ENCODE measurements at regions not wholly inside any gene's neighbourhood (a gene's known extent, or its start where the extent isn't known, plus 50 kb on each side); places are given as distances from the start of the nearest gene placed in this dataset.
"Not testable (repeated sequence)": the region's sequence is repeated elsewhere in the genome, so short reads cannot be mapped to it uniquely, and the experiment has no call there.

DNA sequence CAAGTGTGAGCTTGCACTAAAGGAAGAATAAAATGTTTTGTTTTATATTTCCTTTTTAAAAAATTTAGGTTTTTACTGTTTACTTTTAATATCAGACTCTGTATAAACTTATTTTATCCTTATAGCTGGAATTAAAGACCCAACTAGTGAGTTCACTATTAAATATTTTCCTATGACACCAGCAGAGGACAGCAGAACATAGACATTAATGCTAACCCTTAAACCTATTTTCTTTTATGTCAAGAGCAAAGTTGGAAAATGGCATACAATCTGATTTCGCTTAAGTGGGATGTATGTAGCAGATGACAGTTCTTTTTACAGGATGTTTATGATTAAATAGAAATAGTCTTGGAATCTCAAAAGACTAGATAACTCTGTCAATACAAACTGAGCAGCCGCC, 188.2 kb upstream of the XIRP2 start:
- no peak overlapping the region for H3K4me3 ChIP-seq (replicated peaks; ENCODE audit: insufficient read depth, low read length)
- TF ChIP-seq, protein P1, sequence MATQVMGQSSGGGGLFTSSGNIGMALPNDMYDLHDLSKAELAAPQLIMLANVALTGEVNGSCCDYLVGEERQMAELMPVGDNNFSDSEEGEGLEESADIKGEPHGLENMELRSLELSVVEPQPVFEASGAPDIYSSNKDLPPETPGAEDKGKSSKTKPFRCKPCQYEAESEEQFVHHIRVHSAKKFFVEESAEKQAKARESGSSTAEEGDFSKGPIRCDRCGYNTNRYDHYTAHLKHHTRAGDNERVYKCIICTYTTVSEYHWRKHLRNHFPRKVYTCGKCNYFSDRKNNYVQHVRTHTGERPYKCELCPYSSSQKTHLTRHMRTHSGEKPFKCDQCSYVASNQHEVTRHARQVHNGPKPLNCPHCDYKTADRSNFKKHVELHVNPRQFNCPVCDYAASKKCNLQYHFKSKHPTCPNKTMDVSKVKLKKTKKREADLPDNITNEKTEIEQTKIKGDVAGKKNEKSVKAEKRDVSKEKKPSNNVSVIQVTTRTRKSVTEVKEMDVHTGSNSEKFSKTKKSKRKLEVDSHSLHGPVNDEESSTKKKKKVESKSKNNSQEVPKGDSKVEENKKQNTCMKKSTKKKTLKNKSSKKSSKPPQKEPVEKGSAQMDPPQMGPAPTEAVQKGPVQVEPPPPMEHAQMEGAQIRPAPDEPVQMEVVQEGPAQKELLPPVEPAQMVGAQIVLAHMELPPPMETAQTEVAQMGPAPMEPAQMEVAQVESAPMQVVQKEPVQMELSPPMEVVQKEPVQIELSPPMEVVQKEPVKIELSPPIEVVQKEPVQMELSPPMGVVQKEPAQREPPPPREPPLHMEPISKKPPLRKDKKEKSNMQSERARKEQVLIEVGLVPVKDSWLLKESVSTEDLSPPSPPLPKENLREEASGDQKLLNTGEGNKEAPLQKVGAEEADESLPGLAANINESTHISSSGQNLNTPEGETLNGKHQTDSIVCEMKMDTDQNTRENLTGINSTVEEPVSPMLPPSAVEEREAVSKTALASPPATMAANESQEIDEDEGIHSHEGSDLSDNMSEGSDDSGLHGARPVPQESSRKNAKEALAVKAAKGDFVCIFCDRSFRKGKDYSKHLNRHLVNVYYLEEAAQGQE (IDR thresholded peaks at IDR 0.05; ENCODE audit: insufficient replicate concordance, low read depth): no peak
- TF ChIP-seq GABPA (IDR thresholded peaks at IDR 0.05; ENCODE audit: low read depth): no peak
- TF ChIP-seq SPI1 (IDR thresholded peaks at IDR 0.05; ENCODE audit: borderline replicate concordance, low read depth): no peak
- TF ChIP-seq, protein P2, sequence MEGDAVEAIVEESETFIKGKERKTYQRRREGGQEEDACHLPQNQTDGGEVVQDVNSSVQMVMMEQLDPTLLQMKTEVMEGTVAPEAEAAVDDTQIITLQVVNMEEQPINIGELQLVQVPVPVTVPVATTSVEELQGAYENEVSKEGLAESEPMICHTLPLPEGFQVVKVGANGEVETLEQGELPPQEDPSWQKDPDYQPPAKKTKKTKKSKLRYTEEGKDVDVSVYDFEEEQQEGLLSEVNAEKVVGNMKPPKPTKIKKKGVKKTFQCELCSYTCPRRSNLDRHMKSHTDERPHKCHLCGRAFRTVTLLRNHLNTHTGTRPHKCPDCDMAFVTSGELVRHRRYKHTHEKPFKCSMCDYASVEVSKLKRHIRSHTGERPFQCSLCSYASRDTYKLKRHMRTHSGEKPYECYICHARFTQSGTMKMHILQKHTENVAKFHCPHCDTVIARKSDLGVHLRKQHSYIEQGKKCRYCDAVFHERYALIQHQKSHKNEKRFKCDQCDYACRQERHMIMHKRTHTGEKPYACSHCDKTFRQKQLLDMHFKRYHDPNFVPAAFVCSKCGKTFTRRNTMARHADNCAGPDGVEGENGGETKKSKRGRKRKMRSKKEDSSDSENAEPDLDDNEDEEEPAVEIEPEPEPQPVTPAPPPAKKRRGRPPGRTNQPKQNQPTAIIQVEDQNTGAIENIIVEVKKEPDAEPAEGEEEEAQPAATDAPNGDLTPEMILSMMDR (IDR thresholded peaks at IDR 0.05; ENCODE audit: insufficient read depth, low read length): no peak
- TF ChIP-seq POLR2AphosphoS5 (IDR thresholded peaks at IDR 0.05; ENCODE audit: low read depth): no peak
- DNase-seq (ENCODE audit: low read depth in 1 of 2, low spot score in 1 of 2): no peak
- H3K27ac ChIP-seq (replicated peaks): no peak overlapping the region
- no peaks in the 10 kb centered on the region for H3K27me3 ChIP-seq (ENCODE audit: insufficient read depth, poor library complexity, severe bottlenecking)

DNA sequence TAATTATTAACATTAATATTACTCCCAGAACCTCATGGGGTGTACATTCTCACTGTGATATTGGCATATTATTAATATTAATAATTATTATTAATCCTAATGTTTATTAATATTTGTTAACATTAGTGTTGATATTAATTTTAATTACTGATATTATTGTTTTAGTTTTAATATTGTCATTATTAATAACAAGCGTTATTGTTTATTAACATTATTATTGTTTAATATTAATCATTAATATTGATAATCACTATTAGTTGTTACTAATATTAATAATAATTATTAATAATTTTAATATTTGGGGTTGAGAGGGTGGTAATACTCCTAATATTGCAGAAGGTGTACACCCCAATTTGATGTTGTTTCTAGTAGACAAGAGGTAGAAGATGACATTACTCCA, 193.1 kb upstream of the XIRP2 start:
- TF ChIP-seq SPI1 (IDR thresholded peaks at IDR 0.05; ENCODE audit: borderline replicate concordance, low read depth) (no peak), GABPA (IDR thresholded peaks at IDR 0.05; ENCODE audit: low read depth) (no peak), POLR2AphosphoS5 (IDR thresholded peaks at IDR 0.05; ENCODE audit: low read depth) (no peak)
- TF ChIP-seq, protein P2 (IDR thresholded peaks at IDR 0.05; ENCODE audit: insufficient read depth, low read length): no peak
- TF ChIP-seq, protein P1 (IDR thresholded peaks at IDR 0.05; ENCODE audit: insufficient replicate concordance, low read depth): no peak
- H3K27me3 ChIP-seq (ENCODE audit: insufficient read depth, poor library complexity, severe bottlenecking): no peaks in the 10 kb centered on the region
- H3K4me3 ChIP-seq (replicated peaks; ENCODE audit: insufficient read depth, low read length): no peak overlapping the region
- no peak overlapping the region for H3K27ac ChIP-seq (replicated peaks)
- DNase-seq (ENCODE audit: low read depth in 1 of 2, low spot score in 1 of 2): no peak

DNA sequence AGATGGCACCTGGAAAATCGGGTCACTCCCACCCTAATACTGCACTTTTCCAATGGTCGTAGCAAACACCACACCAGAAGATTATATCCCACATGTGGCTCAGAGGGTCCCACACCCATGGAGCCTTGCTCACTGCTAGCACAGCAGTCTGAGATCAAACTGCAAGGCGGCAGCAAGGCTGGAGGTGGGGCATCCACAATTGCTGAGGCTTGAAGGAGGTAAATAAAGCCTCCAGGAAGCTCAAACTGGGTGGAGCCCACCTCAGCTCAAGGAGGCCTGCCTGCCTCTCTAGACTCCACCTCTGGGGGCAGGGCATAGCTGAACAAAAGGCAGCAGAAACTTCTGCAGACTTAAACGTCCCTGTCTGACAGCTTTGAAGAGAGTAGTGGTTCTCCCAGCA, 192.0 kb upstream of the SCN7A start:
- not testable (repeated sequence) for H3K27me3 ChIP-seq (ENCODE audit: insufficient read depth, poor library complexity, severe bottlenecking); DNase-seq (ENCODE audit: low read depth in 1 of 2, low spot score in 1 of 2)

DNA sequence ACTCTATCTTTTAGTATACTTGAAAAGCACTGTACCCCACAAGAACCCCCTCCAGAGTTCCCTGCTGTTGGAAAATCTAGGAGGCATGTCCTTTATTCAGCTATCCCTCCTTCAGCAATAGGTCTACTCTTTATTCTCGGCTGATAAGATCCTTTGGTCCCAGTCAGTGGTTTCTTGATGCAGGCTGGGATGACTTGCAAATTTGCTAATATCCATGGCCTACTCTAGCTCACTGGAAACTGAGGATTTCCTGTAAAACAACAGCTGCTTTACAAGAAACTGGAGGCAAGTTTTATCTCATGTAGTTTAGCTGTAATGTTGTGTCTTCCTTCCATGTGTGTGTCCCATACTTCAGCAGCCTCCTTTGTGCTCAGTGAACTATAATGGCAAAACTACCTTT, 183.9 kb upstream of the SCN7A start:
- DNase-seq (ENCODE audit: low read depth in 1 of 2, low spot score in 1 of 2): no peak
- H3K4me3 ChIP-seq (replicated peaks; ENCODE audit: insufficient read depth, low read length): no peak overlapping the region
- H3K27me3 ChIP-seq (ENCODE audit: insufficient read depth, poor library complexity, severe bottlenecking): no peaks in the 10 kb centered on the region
- TF ChIP-seq POLR2AphosphoS5 (IDR thresholded peaks at IDR 0.05; ENCODE audit: low read depth) (no peak), GABPA (IDR thresholded peaks at IDR 0.05; ENCODE audit: low read depth) (no peak), SPI1 (IDR thresholded peaks at IDR 0.05; ENCODE audit: borderline replicate concordance, low read depth) (no peak)
- TF ChIP-seq, protein P2 (IDR thresholded peaks at IDR 0.05; ENCODE audit: insufficient read depth, low read length): no peak
- TF ChIP-seq, protein P1 (IDR thresholded peaks at IDR 0.05; ENCODE audit: insufficient replicate concordance, low read depth): no peak
- H3K27ac ChIP-seq (replicated peaks): no peak overlapping the region

More for the DNA sequence above, 192.0 kb upstream of the SCN7A start:
- not testable (repeated sequence) for H3K4me3 ChIP-seq (replicated peaks; ENCODE audit: insufficient read depth, low read length); H3K27ac ChIP-seq (replicated peaks)

Measured in HL-60 (cell line).